SK-N-SH (cell line): ENCODE measurements at regions not wholly inside any gene's neighbourhood (a gene's known extent, or its start where the extent isn't known, plus 50 kb on each side); places are given as distances from the start of the nearest gene placed in this dataset.

ENCODE experiments used
- CTCF ChIA-PET: fragments of 300-600, 350-600 bp; formaldehyde crosslinking; extraction: SDS; loops from one replicate; lab custom pipeline; 2021; lab: Yijun Ruan, JAX
- POLR2A ChIA-PET: fragments of 350-600 bp; sonication (Branson Sonifier 250); formaldehyde crosslinking; extraction: SDS; loops from one replicate; lab custom pipeline; 2020; ENCODE audit warnings: antibody characterized with exemption, inconsistent platforms; lab: Yijun Ruan, JAX
- DNase-seq: peaks from one replicate; pipeline ENCODE4 v3.0.0; 2012
- H2AFZ ChIP-seq: fragments of 200-600 bp; sonication (generic); 2 replicates; pipeline ENCODE4 v1.8.1; 2016; ENCODE audit warnings: antibody characterized with exemption, mild to moderate bottlenecking, low read depth
- H3F3A ChIP-seq: fragments of 200-600 bp; sonication (generic); replicated peaks from 2 replicates; pipeline ENCODE3; 2016; ENCODE audit warnings: antibody characterized with exemption, mild to moderate bottlenecking; ENCODE audit not compliant: insufficient read depth
- H3K27ac ChIP-seq, 2 experiments: fragments of 200-500 bp in 1 of 2; fragments of 200-600 bp in 1 of 2; sonication (Bioruptor generic) in 1 of 2; sonication (generic), shearing (Covaris generic) in 1 of 2; 2 replicates each; pipeline versions ENCODE4 v1.5.1 to v1.6.1; 2014 to 2016; ENCODE audit warnings: low read depth in 2 of 2, inconsistent platforms in 1 of 2, low read length in 1 of 2, mild to moderate bottlenecking in 1 of 2, mixed read lengths in 1 of 2
- H3K27me3 ChIP-seq: fragments of 200-600 bp; sonication (generic), shearing (Covaris generic); 2 replicates; pipeline ENCODE4 v1.6.1; 2016; ENCODE audit warnings: mixed run types; ENCODE audit not compliant: insufficient read depth
- H3K36me3 ChIP-seq, 2 experiments: fragments of 200-500 bp in 1 of 2; fragments of 200-600 bp in 1 of 2; sonication (Bioruptor generic) in 1 of 2; sonication (generic) in 1 of 2; replicated peaks in 1 of 2; 2 replicates each; pipeline versions ENCODE3 to v1.5.1; 2014 to 2016; ENCODE audit warnings: low read length in 1 of 2, mild to moderate bottlenecking in 1 of 2; ENCODE audit not compliant: insufficient read depth in 2 of 2, control insufficient read depth in 1 of 2
- H3K4me1 ChIP-seq, 2 experiments: fragments of 200-500 bp in 1 of 2; fragments of 200-600 bp in 1 of 2; sonication (Bioruptor generic) in 1 of 2; sonication (generic), shearing (Covaris generic) in 1 of 2; 2 replicates each; pipeline versions ENCODE4 v1.5.1 to v1.6.1; 2014 to 2016; ENCODE audit warnings: low read depth in 1 of 2, low read length in 1 of 2, mixed run types in 1 of 2; ENCODE audit not compliant: insufficient read depth in 2 of 2, control insufficient read depth in 1 of 2
- H3K4me2 ChIP-seq: fragments of 200-600 bp; sonication (generic), shearing (Covaris generic); 2 replicates; pipeline ENCODE4 v1.6.1; 2017; ENCODE audit warnings: mixed run types
- H3K4me3 ChIP-seq, 2 experiments: fragments of 200-500 bp in 1 of 2; fragments of 200-600 bp in 1 of 2; sonication (Bioruptor generic) in 1 of 2; sonication (generic), shearing (Covaris generic) in 1 of 2; 2 replicates each; pipeline versions ENCODE4 v1.5.1 to v1.8.1; 2014 to 2016; ENCODE audit warnings: low read depth in 2 of 2, inconsistent platforms in 1 of 2, low read length in 1 of 2, mild to moderate bottlenecking in 1 of 2, mixed read lengths in 1 of 2, moderate library complexity in 1 of 2
- H3K79me2 ChIP-seq: fragments of 200-600 bp; sonication (generic); 2 replicates; pipeline ENCODE4 v1.8.1; 2017; ENCODE audit warnings: mild to moderate bottlenecking; ENCODE audit not compliant: insufficient read depth
- H3K9ac ChIP-seq: fragments of 200-600 bp; sonication (generic); 2 replicates; pipeline ENCODE4 v1.6.1; 2017; ENCODE audit warnings: mixed run types
- H3K9me2 ChIP-seq: fragments of 200-600 bp; sonication (generic); 2 replicates; pipeline ENCODE4 v1.6.1; 2017; ENCODE audit warnings: mixed run types
- H3K9me3 ChIP-seq: fragments of 200-600 bp; sonication (generic); 2 replicates; pipeline ENCODE4 v1.6.1; 2017; ENCODE audit warnings: mixed run types, mild to moderate bottlenecking, moderate library complexity
- H4K20me1 ChIP-seq: fragments of 200-600 bp; sonication (generic); 2 replicates; pipeline ENCODE4 v1.6.1; 2017; ENCODE audit warnings: mild to moderate bottlenecking, mixed run types; ENCODE audit not compliant: insufficient read depth
- CTCF ChIP-seq: fragments of 200-600 bp; sonication (generic); IDR thresholded peaks from 2 replicates; pipeline ENCODE4 v1.6.1; 2017; ENCODE audit warnings: antibody characterized with exemption, mild to moderate bottlenecking, moderate library complexity
- ELF1 ChIP-seq: IDR thresholded peaks from 2 replicates; pipeline ENCODE4 v1.4.0; 2012
- EP300 ChIP-seq, 2 experiments: IDR thresholded peaks; 2 replicates each; pipeline versions ENCODE4 v1.4.0 to v1.6.1; 2012; ENCODE audit warnings: borderline replicate concordance in 1 of 2, low read depth in 1 of 2, low read length in 1 of 2
- EZH2phosphoT487 ChIP-seq: fragments of 200-600 bp; sonication (generic); IDR thresholded peaks from 2 replicates; pipeline ENCODE4 v1.6.1; 2017; ENCODE audit warnings: low read depth, mixed run types, mild to moderate bottlenecking, antibody characterized with exemption, moderate library complexity, borderline replicate concordance
- FOSL2 ChIP-seq: IDR thresholded peaks from 2 replicates; pipeline ENCODE4 v1.4.0; 2012; ENCODE audit warnings: low read depth, mild to moderate bottlenecking, moderate library complexity, borderline replicate concordance
- FOXJ3 ChIP-seq: sonication (generic); formaldehyde crosslinking; IDR thresholded peaks from 2 replicates; pipeline ENCODE4 v1.5.1; 2020; ENCODE audit warnings: mild to moderate bottlenecking, missing genetic modification reagents
- GABPA ChIP-seq: IDR thresholded peaks from 2 replicates; pipeline ENCODE4 v1.4.0; 2012; ENCODE audit warnings: low read depth, mild to moderate bottlenecking
- MAX ChIP-seq: IDR thresholded peaks from 2 replicates; pipeline ENCODE4 v1.4.0; 2012; ENCODE audit warnings: low read depth
- MEF2A ChIP-seq: IDR thresholded peaks from 2 replicates; pipeline ENCODE4 v1.4.0; 2012; ENCODE audit warnings: low read depth, borderline replicate concordance
- MXI1 ChIP-seq: IDR thresholded peaks from 2 replicates; pipeline ENCODE4 v1.6.1; 2012; ENCODE audit warnings: mild to moderate bottlenecking, low read depth, low read length, improper control_type of control experiment
- POLR2AphosphoS5 ChIP-seq: IDR thresholded peaks from 2 replicates; pipeline ENCODE4 v1.6.1; 2012; ENCODE audit warnings: low read depth, low read length
- RAD21 ChIP-seq: IDR thresholded peaks from 2 replicates; pipeline ENCODE4 v1.6.1; 2012; ENCODE audit warnings: mild to moderate bottlenecking, low read length
- RCOR1 ChIP-seq: fragments of 150-350 bp; IDR thresholded peaks from 2 replicates; pipeline ENCODE4 v1.6.1; 2017; ENCODE audit warnings: antibody characterized with exemption, low read length
- REST ChIP-seq: IDR thresholded peaks from 2 replicates; pipeline ENCODE4 v1.6.1; 2012; ENCODE audit warnings: mild to moderate bottlenecking, low read depth, low read length, moderate library complexity
- RXRA ChIP-seq: IDR thresholded peaks from 2 replicates; pipeline ENCODE4 v1.4.0; 2012; ENCODE audit warnings: low read depth, mild to moderate bottlenecking, borderline replicate concordance
- SMC3 ChIP-seq: IDR thresholded peaks from 2 replicates; pipeline ENCODE4 v1.6.1; 2012; ENCODE audit warnings: low read depth, low read length, improper control_type of control experiment
- TCF12 ChIP-seq: IDR thresholded peaks from 2 replicates; pipeline ENCODE4 v1.4.0; 2012
- USF1 ChIP-seq: IDR thresholded peaks from 2 replicates; pipeline ENCODE4 v1.4.0; 2012; ENCODE audit warnings: low read depth, borderline replicate concordance
- USF2 ChIP-seq: fragments of 150-350 bp; IDR thresholded peaks from 2 replicates; pipeline ENCODE4 v1.6.1; 2017; ENCODE audit warnings: antibody characterized with exemption, low read length, low read depth, borderline replicate concordance
- YY1 ChIP-seq: IDR thresholded peaks from 2 replicates; pipeline ENCODE4 v1.4.0; 2012; ENCODE audit warnings: low read depth, mild to moderate bottlenecking
- ZBTB33 ChIP-seq: IDR thresholded peaks from 2 replicates; pipeline ENCODE4 v1.4.0; 2012; ENCODE audit warnings: low read depth, borderline replicate concordance
- WGBS: methylation state at CpG from one replicate; pipeline ENCODE4 v1.1.6; 2017; ENCODE audit warnings: low lambda C conversion rate; 5-methylcytosine and 5-hydroxymethylcytosine counted together

- Histone ChIP-seq H3K4me1 (peaks cover 0 to 4% of the 10 kb centered on the region in 2 experiments; a peak in 1 of 4 replicates), H3K4me3 (no peak overlapping the region), H2AFZ (no peak overlapping the region), H3F3A (no peaks in the 10 kb centered on the region), H3K9ac (no peak overlapping the region), H3K27ac (no peak overlapping the region), H3K79me2 (no peaks in the 10 kb centered on the region), H3K27me3 (no peaks in the 10 kb centered on the region), H4K20me1 (no peaks in the 10 kb centered on the region), H3K36me3 (no peaks in the 10 kb centered on the region), H3K4me2 (no peak overlapping the region), H3K9me2 (no peaks in the 10 kb centered on the region), H3K9me3 (no peaks in the 10 kb centered on the region)
- ChIA-PET POLR2A (no interaction called here), CTCF (no interaction called here)
- TF ChIP-seq USF2 (no peak), FOXJ3 (no peak), RAD21 (no peak), CTCF (no peak), RCOR1 (no peak), MEF2A (no peak), ELF1 (no peak), USF1 (no peak), POLR2AphosphoS5 (no peak)
- no peak for DNase-seq
- 86% methylated on average over 9 of the region's 9 CpGs for WGBS
Observed at GRCh38 chr2:7697052-7697451, 779.8 kb downstream of the RNF144A start.

GRCh38 chr2:7701791-7702190, 784.6 kb downstream of the RNF144A start:
- no peak for DNase-seq
- TF ChIP-seq ZBTB33 (no peak), MXI1 (no peak), FOSL2 (no peak), SMC3 (no peak), REST (no peak), RXRA (no peak), EZH2phosphoT487 (no peak), GABPA (no peak), YY1 (no peak), MAX (no peak), EP300 (IDR thresholded peaks at IDR 0.05; ENCODE audit: borderline replicate concordance in 1 of 2, low read depth in 1 of 2, low read length in 1 of 2) (no peak), TCF12 (no peak)

More at GRCh38 chr2:7701791-7702190, 784.6 kb downstream of the RNF144A start:
- Histone ChIP-seq H3K9me2 (no peaks in the 10 kb centered on the region), H3K27ac (no peak overlapping the region), H3K4me3 (no peak overlapping the region), H3F3A (peaks cover 1% of the 10 kb centered on the region), H3K27me3 (no peaks in the 10 kb centered on the region), H3K79me2 (no peaks in the 10 kb centered on the region), H3K9ac (no peak overlapping the region), H3K4me1 (peaks cover 0 to 6% of the 10 kb centered on the region in 2 experiments; a peak in 1 of 4 replicates), H3K9me3 (no peaks in the 10 kb centered on the region), H4K20me1 (no peaks in the 10 kb centered on the region), H3K36me3 (no peaks in the 10 kb centered on the region), H2AFZ (no peak overlapping the region), H3K4me2 (no peak overlapping the region)
- WGBS: 78% methylated on average over 1 of the region's 1 CpG
- POLR2A ChIA-PET: no interaction called here
- CTCF ChIA-PET: interaction anchor here (1.0 kb wide), 1 partner anchor 512 kb away, joined by 3 read pairs; no protein-coding TSS in a partner anchor
